ENCODE measurements at regions not wholly inside any gene's neighbourhood (a gene's known extent, or its start where the extent isn't known, plus 50 kb on each side); places are given as distances from the start of the nearest gene placed in this dataset.

- TF ChIP-seq TBL1XR1 (IDR thresholded peaks at IDR 0.05; ENCODE audit: low read depth, low read length) (no peak), YY1 (IDR thresholded peaks at IDR 0.05; ENCODE audit: low read depth, low read length) (no peak), SREBF1 (IDR thresholded peaks at IDR 0.05; ENCODE audit: low read length) (no peak), FOS (IDR thresholded peaks at IDR 0.05; ENCODE audit: borderline replicate concordance, extremely low read depth, insufficient read length) (no peak), ELK1 (IDR thresholded peaks at IDR 0.05; ENCODE audit: low read depth, low read length) (no peak), REST (IDR thresholded peaks at IDR 0.05; ENCODE audit: low read depth, low read length) (no peak), NR2C2 (IDR thresholded peaks at IDR 0.05; ENCODE audit: borderline replicate concordance, control insufficient read depth, insufficient read length, low read depth) (no peak)
- TF ChIP-seq, protein P1, sequence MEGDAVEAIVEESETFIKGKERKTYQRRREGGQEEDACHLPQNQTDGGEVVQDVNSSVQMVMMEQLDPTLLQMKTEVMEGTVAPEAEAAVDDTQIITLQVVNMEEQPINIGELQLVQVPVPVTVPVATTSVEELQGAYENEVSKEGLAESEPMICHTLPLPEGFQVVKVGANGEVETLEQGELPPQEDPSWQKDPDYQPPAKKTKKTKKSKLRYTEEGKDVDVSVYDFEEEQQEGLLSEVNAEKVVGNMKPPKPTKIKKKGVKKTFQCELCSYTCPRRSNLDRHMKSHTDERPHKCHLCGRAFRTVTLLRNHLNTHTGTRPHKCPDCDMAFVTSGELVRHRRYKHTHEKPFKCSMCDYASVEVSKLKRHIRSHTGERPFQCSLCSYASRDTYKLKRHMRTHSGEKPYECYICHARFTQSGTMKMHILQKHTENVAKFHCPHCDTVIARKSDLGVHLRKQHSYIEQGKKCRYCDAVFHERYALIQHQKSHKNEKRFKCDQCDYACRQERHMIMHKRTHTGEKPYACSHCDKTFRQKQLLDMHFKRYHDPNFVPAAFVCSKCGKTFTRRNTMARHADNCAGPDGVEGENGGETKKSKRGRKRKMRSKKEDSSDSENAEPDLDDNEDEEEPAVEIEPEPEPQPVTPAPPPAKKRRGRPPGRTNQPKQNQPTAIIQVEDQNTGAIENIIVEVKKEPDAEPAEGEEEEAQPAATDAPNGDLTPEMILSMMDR (IDR thresholded peaks at IDR 0.05 in 2 of 3, conservative IDR thresholded peaks at IDR 0.05 in 1 of 3; ENCODE audit: control insufficient read depth in 2 of 3, extremely low read depth in 1 of 3, insufficient read depth in 1 of 3, low read depth in 3 of 3, low read length in 3 of 3) = no peak
- TF ChIP-seq, protein P2, sequence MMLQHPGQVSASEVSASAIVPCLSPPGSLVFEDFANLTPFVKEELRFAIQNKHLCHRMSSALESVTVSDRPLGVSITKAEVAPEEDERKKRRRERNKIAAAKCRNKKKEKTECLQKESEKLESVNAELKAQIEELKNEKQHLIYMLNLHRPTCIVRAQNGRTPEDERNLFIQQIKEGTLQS (IDR thresholded peaks at IDR 0.05; ENCODE audit: borderline replicate concordance, extremely low read depth, low read depth, low read length) = no peak
- TF ChIP-seq, protein P3, sequence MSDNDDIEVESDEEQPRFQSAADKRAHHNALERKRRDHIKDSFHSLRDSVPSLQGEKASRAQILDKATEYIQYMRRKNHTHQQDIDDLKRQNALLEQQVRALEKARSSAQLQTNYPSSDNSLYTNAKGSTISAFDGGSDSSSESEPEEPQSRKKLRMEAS (IDR thresholded peaks at IDR 0.05; ENCODE audit: low read depth, low read length) = no peak
- TF ChIP-seq, protein P4, sequence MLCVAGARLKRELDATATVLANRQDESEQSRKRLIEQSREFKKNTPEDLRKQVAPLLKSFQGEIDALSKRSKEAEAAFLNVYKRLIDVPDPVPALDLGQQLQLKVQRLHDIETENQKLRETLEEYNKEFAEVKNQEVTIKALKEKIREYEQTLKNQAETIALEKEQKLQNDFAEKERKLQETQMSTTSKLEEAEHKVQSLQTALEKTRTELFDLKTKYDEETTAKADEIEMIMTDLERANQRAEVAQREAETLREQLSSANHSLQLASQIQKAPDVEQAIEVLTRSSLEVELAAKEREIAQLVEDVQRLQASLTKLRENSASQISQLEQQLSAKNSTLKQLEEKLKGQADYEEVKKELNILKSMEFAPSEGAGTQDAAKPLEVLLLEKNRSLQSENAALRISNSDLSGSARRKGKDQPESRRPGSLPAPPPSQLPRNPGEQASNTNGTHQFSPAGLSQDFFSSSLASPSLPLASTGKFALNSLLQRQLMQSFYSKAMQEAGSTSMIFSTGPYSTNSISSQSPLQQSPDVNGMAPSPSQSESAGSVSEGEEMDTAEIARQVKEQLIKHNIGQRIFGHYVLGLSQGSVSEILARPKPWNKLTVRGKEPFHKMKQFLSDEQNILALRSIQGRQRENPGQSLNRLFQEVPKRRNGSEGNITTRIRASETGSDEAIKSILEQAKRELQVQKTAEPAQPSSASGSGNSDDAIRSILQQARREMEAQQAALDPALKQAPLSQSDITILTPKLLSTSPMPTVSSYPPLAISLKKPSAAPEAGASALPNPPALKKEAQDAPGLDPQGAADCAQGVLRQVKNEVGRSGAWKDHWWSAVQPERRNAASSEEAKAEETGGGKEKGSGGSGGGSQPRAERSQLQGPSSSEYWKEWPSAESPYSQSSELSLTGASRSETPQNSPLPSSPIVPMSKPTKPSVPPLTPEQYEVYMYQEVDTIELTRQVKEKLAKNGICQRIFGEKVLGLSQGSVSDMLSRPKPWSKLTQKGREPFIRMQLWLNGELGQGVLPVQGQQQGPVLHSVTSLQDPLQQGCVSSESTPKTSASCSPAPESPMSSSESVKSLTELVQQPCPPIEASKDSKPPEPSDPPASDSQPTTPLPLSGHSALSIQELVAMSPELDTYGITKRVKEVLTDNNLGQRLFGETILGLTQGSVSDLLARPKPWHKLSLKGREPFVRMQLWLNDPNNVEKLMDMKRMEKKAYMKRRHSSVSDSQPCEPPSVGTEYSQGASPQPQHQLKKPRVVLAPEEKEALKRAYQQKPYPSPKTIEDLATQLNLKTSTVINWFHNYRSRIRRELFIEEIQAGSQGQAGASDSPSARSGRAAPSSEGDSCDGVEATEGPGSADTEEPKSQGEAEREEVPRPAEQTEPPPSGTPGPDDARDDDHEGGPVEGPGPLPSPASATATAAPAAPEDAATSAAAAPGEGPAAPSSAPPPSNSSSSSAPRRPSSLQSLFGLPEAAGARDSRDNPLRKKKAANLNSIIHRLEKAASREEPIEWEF (IDR thresholded peaks at IDR 0.05; ENCODE audit: insufficient replicate concordance, low read depth, low read length) = no peak
Measured at GRCh38 chr12:90172524-90172923, 463.9 kb upstream of the ATP2B1 start.

Measured in GM12878 (cell line).